OCI-LY7 (cell line): ENCODE measurements at regions not wholly inside any gene's neighbourhood (a gene's known extent, or its start where the extent isn't known, plus 50 kb on each side); places are given as distances from the start of the nearest gene placed in this dataset.

ENCODE experiments used
- CTCF ChIP-seq: fragments of 200-600 bp; sonication (generic); conservative IDR thresholded peaks from 2 replicates; pipeline ENCODE4 v1.5.1; 2014; ENCODE audit warnings: mild to moderate bottlenecking, antibody characterized with exemption, low read length, moderate library complexity, mixed read lengths
- EZH2phosphoT487 ChIP-seq: fragments of 200-600 bp; sonication (generic); IDR thresholded peaks from 2 replicates; pipeline ENCODE4 v1.6.1; 2018; ENCODE audit warnings: low read depth, borderline replicate concordance, mild to moderate bottlenecking, mixed run types, antibody characterized with exemption, low read length, moderate library complexity, mixed read lengths

GRCh38 chr10:28857164-28857563 lies 179.8 kb downstream of the BAMBI start:
- TF ChIP-seq CTCF (no peak), EZH2phosphoT487 (no peak)
